NCI-H1417 (cell line): ENCODE measurements at regions not wholly inside any gene's neighbourhood (a gene's known extent, or its start where the extent isn't known, plus 50 kb on each side); places are given as distances from the start of the nearest gene placed in this dataset.
A peak's percentile ranks its signal among the peaks of the same experiment; 100 is the strongest.
"Not testable (repeated sequence)": the region's sequence is repeated elsewhere in the genome, so short reads cannot be mapped to it uniquely, and the experiment has no call there.

ENCODE experiments used
- DNase-seq, 3 experiments: peaks; one replicate each; lab custom pipeline; 2025; lab: John Stamatoyannopoulos, UW

DNA sequence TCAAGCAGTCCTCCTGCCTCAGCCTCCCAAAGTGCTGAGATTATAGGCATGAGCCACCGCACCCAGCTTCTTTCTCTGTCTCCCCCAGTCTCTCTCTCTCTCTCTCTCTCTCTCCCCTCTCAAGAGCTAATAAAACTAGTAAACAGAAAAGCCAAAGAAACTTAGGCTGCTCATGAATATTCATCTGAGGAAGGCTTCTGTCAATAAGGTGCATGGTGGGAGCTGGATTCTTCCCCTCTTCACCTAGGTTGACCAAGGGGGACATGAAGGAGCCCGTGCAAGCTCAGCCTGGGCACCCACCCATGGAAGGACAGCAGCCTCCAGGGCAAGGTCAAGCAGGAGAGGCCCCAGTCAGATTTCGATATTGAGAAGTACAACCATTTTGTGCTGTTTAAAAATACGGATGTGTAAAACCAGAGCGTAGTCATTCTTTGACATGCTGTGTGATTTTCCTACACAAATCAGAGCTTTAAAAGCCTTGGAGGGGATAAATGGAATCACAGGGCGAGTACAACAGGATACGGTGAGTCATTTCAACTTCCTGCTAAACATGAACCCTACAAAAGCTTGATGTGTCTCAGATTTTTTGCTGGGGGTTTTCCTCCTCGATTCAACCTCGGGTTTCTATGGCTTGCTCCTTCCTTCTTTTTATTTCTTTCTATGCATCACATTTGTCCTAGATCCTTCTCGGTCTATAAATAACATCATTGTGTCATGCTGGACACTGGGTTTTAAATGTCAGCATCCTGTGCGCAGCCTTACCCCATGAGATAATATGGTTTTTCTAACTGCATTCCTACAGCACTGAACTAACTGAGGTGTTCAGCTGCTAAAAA is 368.9 kb upstream of the JARID2 start:
- no peak for DNase-seq

DNA sequence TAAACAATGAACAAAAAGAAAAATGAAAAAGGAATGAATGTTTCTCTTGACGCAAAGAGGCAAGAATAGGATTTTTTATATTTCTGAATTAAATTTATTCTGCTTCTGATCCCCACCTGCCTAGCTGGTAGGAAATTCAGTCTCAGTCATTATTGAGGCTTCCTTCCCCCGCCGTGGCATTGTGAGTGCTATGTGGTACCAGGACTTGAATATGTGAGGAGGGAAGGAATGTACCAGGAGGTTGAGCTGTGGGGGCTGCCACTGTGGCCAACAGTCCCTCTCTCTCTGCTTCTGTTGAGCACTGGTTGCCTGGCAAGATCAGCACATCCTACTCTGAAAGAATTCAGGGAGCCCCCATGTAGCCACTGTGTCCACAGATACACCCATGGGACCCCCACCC is 368.1 kb upstream of the JARID2 start:
- no peak for DNase-seq

DNA sequence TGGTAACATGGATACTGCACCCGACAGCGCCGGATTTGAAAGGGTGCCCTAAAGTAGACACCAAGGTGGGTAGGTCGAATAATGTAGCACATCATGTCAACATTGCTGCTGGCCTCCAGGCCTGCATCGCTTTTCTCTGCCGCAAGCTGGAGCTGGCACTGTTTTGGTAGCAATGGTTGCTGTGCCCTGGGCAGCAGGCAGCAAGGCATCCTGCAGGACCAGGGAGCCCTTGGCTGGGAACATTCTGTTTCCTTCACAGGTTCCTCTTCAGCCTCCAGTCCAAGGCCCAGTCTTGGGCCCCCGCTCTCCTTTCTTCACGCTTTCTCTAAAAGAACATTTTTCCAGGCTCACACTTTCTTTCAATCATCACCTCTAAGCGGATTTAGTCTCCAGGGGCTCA is 365.8 kb upstream of the JARID2 start:
- no peak for DNase-seq

DNA sequence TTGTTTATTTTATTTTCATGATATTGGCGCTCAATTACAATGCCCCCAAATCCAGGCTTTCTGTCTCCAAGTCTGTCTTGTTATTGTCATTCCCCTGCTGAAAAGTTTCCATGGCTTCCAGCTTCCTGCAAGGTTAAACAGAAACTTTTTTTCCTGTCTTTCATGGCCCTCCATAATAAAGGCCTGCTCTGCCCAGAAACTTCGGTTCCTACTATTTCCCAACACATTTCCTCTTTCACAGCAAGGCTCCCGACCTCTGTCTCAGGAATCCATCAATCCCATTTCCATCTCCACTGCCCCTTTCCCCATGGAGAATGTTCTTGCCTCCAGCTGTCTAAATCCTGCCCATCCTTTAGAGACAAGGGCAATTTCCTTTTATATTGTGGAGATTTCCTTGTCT is 365.2 kb upstream of the JARID2 start:
- DNase-seq: no peak

DNA sequence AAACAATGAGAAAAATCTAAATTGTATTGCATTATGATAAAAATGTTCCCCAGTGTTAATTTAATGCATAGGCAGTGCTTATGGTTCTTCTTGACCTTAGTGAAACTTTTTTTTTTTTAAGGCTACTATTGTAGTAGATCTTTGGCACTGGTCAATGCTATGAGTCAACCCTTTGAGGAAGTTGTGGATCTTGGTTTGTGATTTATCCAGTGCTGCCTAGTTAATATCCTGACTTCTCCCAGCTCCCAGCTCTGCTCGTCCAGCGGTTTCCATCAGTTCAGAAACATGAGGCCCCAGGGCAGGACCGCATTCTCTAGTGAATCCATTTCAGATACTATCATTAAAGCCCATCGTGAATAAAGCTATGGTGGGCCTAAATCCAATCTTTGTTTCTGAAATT is 364.5 kb upstream of the JARID2 start:
- DNase-seq: no peak

DNA sequence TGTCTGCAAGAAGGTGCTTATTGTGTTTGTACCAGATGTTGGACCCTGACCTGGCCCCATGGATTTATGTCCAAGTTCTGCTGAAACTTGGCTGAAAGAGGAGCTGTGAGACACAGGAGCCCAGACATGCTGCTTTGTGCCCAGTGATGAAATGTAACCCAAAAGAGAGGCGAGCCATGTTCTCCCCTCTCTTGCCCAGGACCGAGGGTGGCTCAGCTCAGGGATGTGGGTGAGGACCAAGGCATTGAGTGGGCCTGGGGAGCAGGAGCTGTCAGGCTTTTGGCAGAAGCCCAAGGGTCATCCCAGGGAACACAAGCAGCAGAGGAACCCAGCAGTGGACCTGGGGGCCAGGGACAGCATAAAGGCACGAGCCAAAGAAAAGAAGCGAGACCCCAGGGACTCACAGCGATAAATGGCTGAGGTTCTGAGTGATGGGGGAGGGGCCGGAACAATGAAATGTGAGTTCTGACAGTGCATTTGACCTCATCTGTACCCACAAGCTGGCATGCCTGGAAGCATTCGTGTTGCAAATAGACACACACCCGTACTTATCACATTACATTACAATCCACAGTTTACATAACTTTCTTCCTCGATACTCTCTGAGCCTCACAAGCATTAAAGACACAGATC is 363.4 kb upstream of the JARID2 start:
- no peak for DNase-seq

DNA sequence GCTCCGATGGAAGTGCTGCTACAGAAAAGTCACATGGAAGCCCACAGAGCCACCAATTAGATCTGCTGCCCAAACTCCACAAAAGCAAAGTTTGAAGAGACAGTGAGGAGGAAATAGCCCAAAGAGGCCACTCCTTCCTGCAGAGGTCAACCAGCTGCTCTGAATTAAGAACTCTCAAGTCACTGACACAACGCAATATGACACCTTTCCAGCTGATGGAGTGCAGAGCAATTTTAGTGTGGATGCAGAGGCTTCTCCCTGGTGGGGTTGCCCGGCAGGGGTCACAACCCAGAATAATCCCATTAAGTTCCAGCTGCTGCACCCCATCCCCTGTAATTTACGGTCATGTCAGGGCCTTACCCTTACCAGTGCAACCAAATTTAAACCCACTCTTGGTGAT is 361.9 kb upstream of the JARID2 start:
- peak in 2 of 3 experiments; percentile 9 to 36 for DNase-seq

DNA sequence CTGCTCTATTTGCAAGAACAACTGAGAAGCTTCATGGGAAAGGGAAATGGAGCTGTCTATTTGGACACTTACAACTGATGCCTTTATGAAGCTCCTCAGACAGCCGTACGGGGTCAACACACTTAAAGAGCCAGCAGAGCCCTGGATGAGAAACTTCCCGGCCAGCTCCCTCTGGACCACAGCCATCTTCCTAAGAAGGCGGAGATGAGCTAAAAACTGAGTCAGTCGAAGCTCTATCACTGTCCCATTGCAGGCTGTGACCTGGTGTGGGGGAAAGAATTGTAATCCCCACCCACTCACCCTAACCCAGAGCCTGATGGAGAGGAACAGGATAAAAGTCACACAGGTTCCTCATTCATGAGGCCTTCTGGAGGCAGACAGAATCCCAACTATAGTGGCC is 360.4 kb upstream of the JARID2 start:
- DNase-seq: no peak

DNA sequence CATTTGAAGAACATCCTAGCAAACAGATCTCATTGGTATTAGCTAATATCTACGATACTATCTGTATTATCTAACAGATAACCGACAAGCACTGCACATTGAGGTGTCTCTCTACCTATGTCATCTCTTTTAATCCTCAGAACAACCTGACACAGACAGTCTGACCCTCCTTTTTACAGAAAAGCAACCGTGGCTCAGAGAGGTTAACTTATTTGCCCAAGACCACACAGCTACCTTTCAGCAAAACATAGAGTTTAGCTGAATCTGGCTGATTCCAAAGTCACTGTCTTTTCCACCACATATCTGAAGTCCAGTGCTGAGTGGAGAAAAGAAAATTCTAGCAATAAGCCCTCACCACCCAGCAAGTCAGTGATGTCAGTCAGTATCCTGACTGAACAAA is 358.7 kb upstream of the JARID2 start:
- no peak for DNase-seq

DNA sequence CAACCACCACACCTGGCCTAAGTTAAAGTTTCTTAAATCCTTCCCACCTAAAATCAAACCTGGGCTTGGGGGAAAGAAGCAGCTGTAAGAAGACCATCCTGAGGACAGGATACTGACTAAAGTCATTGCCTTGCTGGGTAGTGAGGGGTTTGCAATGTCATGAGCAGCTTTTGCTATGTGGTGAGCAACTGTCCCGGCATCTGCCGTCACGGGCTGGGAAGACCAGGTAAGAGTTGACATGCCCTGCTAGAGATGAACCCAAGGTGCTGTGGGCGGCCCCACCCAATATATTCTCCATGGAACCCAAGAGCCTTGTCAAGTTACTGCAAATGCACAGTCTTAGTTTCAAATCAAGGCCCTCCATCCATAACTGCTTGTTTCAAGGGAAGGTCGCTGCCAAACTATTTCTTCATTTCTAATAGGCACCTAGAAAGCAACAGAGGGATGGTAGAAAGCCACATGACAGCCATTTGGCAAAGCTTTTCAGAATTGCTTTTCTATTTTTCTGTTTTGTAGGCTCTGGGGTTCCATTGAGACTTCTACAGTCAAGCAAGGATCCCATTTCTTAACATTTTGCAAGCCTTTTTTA is 357.8 kb upstream of the JARID2 start:
- DNase-seq: no peak

DNA sequence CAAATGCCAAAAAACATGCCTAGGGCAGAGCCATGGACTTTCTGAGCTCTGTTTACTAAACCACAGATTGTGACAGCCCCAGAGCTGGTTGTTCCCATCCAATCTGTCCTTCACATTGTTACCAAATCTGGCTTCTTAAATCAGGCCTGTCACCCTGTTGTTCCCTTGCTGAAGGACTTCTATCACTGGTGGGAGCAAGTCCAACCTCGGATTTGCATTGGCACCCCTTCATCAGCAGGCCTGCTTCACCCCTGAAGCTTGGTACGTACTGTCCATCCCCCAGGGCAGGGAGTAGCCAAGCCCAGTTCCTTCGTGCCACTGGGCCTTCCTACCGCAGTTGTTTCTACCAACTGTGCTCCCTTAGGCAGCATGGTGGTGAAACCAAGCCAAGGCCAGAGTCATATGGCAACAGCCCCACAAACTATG is 357.3 kb upstream of the JARID2 start:
- no peak for DNase-seq

DNA sequence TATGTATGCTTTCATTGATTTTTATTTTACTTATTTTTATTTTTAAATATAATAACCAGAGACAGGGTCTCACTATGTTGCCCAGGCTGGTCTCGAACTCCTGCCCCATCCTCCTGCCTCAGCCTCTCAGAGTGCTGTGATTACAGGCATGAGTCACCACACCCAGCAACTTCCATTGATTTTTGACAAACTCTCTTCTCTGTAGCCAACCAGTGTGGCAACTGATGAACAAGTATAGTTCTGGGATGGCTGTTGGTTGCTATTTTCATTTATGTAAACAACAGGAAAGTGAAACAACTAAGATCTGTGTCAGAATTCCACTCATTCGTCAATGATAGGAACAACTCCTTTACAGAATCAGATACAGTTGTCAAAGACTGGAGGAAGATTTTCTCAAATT is 356.7 kb upstream of the JARID2 start:
- no peak for DNase-seq

DNA sequence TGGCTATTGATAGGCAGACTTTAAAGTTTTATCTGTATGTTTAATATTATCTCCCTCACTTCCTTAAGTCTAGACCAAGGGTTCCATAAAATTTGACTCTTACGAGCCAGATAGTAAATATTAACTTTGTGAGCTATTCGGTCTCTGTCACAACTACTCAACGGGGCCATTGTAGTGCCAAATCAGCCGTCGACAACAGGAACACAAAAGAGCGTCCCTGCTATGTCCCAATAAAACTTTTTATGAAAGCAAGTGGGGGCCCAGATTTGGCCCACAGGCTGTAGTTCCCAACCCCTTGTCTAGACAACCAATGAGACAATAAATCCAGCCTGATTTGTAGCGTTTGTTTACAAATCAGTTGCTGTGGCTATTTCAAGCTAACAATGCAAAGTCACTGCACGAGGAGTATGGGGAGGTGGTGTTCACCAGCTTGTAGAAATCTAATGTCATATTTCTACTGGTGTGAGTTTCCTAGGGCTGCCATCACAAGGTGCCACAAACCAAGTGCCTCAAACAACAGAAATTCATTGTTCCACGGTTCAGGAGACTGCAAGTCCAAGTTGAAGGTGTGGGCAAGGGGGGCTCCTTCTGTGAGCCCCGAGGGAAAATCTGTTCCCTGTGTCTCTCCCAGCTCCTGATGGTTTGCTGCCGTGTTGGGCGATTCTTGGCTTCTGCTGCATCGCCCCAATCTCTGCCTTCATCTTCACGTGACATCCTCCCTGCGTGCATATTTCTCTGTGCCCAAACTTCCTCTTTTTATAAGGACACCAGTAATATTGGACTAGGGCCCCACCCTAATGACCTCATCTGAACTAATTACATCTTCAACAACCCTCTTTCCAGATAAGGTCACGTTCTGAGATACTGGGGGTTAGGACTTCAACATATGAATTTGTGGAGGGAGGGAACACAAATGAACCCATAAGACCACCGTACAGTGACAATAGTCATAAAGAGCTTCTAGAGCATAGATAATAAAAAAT is 356.0 kb upstream of the JARID2 start:
- DNase-seq: no peak

DNA sequence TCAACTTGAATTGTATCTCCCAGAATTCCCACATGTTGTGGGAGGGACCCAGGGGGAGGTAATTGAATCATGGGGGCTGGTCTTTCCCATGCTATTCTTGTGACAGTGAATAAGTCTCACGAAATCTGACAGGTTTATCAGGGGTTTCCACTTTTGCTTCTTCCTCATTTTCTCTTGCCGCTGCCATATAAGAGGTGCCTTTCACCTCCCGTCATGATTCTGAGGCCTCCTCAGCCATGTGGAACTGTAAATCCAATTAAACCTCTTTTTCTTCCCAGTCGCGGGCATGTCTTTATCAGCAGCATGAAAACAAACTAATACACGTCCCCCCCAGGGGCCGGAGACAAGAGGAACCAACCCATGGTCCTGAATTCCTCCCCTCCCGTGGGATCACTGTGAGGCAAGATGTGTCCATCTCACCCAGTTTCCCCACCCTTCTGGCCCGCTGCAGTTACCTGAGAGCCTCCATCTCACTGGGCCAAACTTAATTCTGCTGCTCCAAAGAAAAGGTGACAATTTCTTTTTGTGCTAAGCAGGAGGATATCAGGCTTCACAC is 354.0 kb upstream of the JARID2 start:
- DNase-seq: not testable (repeated sequence)

DNA sequence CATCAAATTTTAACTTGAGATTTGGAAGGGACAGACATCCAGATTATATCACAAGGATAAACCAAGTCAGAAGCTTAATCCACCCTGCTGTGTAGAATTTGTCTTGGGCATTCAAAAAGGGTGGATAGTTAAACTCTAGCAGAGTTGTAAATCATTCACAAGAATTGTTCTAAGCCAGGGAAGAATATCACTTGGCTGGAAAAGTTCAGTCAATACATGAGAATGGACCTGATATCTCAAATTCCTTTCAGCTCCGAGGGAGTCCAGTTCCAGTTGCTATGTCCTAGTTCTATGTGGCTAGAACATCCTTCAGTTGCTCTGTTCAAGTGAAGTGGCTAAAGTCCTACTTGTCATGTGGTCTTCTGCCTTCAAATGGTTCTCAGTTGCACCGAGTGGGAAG is 351.8 kb upstream of the JARID2 start:
- DNase-seq: no peak

DNA sequence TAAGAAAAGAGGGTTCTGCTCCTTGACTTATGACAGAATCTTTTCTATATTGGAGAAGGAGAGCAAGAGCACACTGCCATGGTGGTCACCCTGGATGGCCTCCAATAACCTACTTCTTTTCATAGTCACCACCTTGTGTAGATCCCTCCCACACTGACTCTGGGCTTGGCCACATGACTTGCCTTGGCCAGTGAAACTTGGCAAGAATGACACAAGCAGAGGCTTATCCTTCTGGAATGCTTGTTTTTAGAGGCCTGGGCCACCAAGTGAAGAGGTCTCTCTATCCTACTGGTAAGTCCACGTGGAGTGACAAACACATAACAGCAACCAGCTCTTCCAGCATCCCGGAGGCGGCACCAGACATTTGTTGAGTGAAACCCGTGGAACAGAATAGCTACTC is 349.4 kb upstream of the JARID2 start:
- DNase-seq: no peak

DNA sequence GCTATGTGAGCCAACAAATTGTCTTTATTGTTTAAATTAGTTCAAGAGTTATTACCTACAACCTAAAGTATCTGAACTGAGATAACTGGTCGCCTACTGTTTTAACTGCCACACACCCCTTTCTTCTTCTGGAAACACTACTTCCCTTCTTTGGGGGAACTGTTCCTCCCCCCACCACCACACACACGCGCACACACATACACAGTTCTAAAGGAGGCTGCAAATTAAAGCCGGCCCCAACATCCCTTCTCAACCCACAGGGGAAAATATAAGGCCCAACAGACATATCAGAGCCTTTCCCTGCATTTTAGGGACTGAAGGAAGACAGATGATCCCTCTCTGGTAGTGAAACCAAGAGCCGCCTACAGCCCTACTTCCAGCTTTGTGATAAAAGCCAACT is 348.0 kb upstream of the JARID2 start:
- DNase-seq: no peak

DNA sequence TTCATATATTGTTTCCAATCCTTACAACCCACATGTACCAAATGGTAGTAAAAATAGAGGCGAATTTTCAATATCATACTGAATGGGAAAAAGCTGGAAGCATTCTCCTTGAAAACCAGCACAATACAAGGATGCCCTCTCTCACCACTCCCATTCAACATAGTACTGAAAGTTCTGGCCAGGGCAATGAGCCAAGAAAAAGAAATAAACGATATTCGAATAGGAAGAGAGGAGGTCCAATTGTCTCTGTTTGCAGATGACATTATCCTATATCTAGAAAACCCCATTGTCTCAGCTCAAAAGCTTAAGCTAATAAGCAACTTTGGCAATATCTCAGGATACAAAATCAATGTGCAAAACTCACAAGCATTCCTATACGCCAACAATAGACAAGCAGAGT is 346.4 kb upstream of the JARID2 start:
- DNase-seq: not testable (repeated sequence)

DNA sequence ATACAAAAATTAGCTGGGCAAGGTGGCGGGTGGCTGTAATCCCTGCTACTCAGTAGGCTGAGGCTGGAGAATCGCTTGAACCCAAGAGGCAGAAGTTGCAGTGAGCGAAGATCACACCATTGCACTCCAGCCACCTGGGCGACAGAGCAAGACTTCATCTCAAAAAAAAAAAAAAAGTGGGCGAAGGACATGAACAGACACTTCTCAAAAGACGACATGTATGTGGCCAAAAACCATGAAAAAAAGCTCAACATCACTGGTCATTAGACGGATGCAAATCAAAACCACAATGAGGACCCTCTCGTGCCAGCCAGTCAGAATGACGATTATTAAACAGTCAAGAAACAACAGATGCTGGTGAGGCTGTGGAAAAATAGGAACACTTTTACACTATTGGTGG is 344.9 kb upstream of the JARID2 start:
- DNase-seq: no peak

DNA sequence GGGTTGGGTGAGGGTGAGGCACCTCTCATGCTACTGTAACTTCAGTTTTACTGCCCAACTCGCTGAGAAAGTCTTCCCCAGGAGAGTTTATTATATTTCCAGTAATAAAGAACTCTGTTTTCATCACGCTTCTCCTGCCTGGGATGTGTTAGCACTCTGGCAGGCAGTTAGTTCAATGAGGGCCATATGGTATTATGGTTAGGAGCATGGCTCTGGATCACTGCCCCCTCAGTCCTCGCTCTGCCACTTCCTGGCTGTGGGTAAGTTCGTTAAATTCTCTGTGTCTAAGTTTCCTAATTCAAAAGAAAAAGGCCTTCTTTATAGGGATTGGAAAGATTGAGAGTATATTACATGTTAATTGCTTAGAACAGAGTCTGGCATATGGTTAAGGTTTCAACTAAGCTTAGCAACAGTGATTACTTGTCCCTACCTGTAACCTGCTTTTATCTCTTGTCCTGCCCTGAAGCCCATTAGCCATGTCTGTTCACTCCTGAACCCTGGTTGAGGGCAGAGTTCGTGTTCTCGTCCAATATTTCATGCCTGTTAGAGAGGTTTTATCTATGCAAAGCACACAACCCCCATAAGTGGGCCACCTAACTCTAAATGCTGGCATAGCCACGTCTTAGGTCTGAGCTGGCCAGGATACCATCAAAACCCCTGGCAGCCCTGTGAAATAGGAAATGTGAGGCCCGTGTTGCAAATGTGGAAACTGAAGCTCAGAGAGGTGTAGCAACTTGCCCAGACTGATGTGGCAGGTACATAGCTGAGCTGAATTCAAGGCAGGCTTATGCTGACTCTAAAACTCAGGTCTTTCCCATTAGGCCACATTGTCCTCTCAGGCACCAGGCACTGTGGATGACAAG is 342.5 kb upstream of the JARID2 start:
- DNase-seq: no peak

DNA sequence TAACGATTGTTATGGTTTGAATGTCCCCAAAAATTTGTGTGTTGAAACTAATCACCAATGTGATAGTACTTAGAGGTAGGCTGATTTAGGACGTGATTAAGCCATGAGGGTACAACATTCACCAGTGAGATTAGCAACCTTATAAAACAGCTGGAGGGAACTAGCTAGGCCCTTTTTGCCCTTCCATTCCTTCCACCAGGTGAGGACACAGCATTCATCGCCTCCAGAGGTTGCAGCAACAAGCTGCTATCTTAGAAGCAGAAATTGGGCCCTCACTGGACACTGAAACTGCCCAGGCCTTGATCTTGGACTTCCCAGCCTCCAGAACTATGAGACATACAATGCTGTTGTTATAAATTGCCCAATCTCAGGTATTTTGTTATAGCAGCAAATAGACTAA is 340.7 kb upstream of the JARID2 start:
- no peak for DNase-seq
